Dermis blood vessel endothelial cell (primary cell): ENCODE measurements at regions not wholly inside any gene's neighbourhood (a gene's known extent, or its start where the extent isn't known, plus 50 kb on each side); places are given as distances from the start of the nearest gene placed in this dataset.
"Not testable (repeated sequence)": the region's sequence is repeated elsewhere in the genome, so short reads cannot be mapped to it uniquely, and the experiment has no call there.

Experiments
- DNase-seq: peaks from one replicate; pipeline ENCODE4 v3.0.0; 2010

DNA sequence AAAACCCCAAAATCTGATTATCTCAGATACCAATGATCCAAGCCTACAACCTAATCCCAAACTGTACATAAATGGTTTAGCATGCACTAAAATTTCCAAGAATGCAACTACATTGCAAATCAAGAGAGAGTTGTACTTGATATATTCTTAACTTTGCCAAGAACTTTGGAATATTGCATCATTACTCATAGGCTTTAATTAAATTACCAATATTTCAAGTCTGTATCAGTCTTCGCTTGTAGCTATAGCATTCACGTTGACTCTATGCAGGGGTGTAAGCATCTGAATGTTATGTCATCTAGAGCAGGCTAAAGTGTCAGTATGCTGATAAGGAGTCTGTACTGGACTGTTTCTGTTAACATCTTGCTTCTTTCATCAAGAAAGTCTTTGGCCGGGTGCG is 56.3 kb downstream of the FOXI3 start:
- DNase-seq, result no peak

- DNase-seq, result no peak
Measured at GRCh38 chr2:88377641-88377991, 74.9 kb downstream of the FOXI3 start.

DNA sequence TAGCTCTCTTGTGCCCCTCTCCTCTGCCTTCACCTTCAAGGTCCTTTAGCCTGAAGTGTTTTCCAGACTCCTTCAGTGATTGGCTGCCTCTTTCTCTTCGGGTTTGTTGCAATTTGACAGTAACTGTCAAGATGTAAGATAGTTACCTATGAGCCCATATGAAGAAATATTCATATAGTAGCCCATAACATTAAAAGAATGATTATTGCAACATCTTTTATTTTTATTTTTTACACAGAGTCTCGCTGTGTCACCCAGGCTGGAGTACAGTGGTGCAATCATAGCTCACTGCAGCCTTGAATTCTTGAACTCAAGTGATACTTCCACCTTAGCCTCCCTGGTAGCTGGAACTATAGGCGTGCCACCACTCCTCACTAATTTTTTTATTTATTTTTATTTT is 80.5 kb downstream of the FOXI3 start:
- no peak for DNase-seq

GRCh38 chr2:88365408-88365807 is 87.1 kb downstream of the FOXI3 start:
- DNase-seq, result not testable (repeated sequence)

DNA sequence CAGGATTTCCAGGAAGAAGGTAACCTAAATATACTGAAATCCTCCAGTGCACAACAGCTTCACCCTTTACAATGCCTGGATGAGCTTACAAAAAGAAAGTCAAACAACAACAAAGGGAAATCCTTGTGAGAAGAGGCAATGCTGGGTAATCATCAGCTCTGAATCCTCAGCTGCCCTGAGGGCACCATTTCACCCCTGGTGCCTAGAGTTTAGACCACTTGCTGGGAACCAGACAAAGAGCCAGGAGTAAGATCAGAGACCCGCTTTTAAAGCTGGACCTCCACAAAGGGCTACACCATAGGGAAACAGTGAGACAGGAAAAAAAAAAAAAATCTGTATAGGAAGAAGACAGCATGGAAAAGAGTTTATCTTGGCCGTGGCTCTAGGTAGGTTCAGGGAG is 97.0 kb downstream of the FOXI3 start:
- DNase-seq, result no peak

DNA sequence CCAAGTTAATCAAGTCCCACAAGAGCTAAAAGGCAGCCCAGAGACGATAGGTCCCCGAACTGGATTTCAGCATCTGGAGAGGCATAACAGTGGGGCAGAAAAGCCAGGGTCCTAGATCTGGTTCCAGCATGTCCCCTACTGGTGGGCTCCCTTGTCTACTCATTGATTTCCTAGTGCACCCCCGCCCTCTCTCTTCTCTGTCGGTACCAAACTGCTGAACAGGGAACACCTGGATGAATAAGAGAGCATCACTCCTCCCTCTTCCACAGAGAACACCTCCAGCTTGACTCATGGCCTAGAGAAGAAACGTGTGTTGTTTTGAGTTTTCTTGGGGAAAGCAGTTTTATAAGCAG is 101.3 kb downstream of the FOXI3 start:
- DNase-seq, result no peak

DNA sequence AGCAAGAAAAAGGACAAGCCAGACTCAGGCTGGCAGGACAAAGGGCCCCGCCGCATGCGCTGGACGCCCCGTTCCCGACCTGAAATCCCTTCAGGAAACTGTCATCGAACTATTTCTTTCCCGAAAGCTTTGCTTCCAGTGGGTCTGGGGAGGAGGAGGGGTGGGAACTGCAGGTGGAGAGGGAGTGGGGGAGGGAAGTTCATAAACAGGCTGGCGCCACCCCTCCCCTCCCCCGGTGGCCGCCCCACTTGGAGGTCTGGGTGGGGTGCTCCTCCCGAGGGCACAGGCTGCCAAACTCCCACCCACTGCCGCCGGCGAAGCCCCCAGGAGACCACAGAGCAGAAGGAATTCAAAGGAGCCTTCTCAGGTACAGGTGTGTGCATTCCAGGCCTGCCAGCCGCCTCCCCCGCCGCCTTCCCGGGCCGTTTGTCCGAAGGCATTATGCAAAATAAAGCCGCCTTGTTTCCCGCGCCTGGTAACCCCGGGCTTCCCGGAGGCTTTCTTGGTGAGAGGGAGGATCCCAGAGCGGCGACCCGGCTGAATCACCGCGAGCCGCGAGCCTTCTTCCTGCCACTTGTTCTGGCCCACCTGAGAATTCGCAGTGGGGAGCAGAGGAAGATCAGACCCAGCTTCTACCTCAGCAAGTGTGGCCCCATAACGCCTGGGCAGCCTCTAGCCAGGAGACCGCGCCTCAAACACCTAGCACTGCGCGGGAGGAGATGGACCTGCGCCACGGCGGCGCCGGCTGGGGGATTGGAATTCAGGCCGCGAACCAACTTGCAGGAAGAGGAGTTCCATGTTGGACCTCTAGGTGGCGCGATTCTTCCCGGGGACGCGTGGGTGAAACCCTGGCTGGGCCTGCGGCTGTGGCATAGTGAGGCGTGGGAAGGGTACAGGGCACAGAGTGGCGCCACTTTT is 101.9 kb downstream of the FOXI3 start:
- DNase-seq, result peak; percentile 64

DNA sequence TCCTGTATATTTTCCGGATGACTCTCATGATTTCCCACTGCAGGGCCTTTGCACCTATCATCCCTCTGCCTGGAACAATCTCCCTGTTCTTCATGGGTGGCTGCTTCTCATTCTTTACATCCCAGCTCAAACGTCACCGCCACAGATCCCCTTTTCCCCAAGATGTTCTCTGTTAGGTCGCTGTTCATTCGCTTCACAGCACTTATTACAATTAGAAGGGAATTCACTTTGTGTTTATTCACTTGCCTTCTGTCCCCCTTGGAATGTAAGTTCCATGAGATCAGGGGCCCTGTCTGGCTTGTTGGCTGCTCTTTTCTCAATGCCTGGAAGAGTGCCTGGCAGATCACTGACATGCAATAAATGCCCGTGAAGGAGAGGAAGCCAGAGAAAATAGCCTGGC is 106.7 kb downstream of the FOXI3 start:
- no peak for DNase-seq

- no peak for DNase-seq
Measured at GRCh38 chr2:88342749-88343148, 109.7 kb downstream of the FOXI3 start.

DNA sequence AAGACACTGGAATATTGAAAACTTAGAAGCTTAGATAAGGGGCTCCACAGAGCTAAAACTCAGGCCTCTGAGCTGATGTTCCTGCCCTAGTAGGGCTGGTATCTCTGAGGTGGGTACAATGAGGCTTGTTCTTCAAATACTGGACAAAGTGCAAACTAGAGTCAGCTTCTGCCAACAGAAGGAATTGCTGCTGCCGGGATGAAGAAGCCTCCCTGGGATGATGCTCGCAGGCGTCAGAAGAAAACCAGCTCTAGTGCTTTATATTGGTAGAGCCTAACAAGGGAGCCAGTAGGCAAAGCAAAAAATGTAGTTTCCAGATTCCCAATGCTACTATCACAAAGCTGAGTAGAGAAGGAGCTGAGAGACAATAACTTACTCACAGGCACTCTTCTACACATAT is 118.1 kb downstream of the FOXI3 start:
- no peak for DNase-seq

- no peak for DNase-seq
Measured at GRCh38 chr2:88331239-88331638, 121.3 kb downstream of the FOXI3 start.

DNA sequence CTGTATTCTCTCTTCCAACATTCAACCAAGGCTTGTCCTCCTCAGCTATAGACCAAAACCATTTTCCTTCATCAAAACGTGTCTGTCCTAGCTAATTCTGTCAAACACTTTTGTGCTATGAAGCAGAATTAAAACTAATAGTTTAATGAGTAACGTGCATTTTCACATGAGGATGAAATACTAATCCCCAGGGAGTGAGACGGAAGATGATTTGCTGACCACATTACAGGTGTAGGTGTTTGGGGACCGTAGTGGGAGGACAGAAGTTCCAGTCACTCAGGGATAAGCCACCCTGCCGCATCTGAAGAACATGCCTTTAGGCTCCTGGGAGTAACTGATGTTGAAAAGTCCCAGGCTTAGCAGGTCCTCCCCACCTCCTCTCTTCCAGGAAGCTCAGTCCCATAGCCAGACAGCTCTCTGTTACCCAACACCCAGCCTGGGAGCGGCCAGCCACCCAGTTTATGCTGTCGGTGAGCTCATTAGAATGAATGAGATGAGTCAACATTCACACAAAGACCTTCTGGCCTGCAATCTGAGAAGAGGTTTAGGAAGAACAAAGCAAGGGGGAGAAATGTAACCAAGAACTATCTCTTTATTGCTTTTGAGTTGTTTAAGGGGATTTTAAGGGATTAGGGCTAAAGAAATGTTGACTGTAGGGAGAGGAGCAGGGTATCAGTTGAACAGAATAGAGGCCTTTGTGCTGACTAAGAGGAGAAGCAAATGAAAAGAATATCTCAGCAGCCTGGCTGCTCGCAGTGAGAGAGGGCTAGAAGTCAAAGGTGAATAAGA is 122.5 kb downstream of the FOXI3 start:
- no peak for DNase-seq

DNA sequence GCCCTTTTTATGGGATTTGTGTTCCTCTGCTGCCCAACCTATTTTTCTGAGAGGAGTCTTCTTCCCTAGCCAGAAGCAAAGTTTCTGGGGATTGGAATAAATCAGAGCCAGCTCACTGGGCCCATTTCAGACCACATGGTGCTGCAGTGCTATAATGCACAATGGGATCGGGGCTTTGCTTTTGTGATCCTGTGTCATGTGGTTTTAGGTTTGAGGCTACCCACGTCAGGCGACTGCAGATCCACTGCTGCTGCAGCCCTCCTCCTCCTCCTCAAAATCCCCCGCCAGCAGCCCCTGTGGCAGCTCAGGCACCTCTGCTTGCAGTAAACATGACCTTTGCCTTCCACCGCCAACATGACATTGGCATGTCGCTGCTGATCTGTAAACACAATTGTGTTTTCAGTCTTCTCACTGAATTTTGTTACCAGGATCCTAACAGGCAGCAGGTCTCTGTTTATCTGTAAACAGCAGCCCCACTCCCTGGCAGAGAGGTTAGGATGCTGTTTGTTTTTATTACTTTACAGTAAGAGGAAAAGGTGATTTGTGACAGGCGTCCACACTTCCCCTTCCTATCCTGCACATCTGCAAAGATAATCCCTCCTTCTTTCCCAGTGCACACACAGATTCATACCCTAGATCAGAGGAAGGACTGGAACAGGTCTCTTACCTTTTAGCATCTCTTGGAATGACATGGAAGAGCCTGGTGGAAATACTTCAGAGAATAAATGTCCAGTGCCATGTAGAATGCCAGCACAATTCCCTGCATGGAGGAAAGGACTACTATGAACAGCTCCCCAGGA is 130.8 kb downstream of the FOXI3 start:
- no peak for DNase-seq

- DNase-seq, result no peak
Measured at GRCh38 chr2:88320076-88320773, 132.3 kb downstream of the FOXI3 start.

- no peak for DNase-seq
Measured at GRCh38 chr2:88318956-88319330, 133.6 kb downstream of the FOXI3 start.

DNA sequence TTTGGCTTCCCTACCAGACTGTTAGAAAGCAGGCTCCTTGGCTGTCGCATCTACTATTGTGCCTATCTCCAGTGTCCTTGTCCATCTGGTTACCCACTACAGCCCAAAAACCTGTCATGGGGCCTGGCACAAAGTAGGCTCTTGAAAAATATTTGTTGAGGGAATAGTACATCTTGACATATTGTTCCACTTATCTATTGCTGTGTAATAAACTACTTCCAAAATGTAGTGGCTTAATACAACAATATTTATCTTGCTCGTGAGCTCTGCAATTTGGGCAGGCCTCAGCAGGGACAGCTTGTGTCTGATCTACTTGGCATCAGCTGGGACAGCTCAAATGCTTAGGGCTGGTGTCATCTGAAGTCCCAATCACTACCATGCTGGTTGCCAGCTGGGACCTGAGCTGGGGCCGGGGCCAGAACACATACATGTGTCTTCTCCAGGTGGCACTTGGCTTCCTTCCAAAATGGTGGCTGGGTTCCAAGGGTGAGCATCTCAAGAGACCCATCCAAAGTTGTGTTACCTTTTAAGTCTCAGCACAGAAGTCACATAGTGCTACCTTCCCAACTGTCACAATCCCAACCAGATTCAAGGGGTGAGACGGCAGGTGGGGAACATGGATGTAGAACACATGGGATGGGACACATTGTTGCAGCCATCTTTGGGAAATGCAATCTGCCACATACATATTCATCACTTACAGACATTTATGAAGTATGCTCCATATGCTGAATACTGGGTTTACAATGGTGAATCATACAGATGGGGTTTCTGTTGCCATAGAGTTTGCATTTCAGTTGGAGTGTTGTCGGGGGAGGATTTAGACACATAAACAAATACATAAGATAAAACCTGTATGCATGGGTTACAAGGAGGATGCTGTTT is 134.2 kb downstream of the FOXI3 start:
- DNase-seq, result no peak

DNA sequence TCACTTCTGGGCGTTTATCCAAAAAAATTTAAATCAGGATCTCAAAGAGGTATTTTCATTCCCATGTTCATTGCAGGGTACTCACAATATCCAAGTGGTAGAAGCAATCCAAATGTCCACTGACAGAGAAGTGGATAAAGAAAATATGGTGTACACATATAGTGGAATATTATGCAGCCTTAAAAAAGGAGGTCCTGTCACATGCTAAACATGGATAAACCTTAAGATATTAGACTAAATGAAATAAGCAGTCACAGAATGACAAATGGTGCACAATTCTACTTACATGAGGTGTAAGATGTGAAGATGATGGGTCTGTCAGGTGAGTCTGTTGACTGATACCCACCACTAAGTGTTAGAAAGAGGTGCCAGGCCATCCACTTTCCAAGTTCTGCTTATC is 140.6 kb downstream of the THNSL2 start:
- DNase-seq, result no peak

GRCh38 chr2:88307817-88308216 is 137.7 kb downstream of the THNSL2 start:
- DNase-seq, result peak; percentile 28

DNA sequence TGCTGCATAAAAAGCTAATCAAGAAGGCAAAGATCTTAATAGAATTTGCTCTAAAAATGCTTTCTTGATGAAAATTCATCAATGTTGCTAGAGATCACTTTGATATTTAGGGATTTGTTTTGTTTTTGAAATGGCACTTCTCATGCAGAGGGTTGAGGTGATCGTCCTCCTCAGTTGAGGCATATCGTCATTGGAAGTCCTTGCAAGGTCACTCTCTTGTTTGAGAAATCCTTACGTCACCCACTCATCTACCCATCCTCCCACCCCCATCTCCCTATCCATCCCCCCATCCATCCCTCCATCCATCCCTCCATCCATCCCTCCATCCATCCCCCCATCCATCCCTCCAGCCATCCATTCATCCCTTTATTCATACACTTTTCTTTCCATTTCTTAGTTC is 133.7 kb downstream of the THNSL2 start:
- no peak for DNase-seq

DNA sequence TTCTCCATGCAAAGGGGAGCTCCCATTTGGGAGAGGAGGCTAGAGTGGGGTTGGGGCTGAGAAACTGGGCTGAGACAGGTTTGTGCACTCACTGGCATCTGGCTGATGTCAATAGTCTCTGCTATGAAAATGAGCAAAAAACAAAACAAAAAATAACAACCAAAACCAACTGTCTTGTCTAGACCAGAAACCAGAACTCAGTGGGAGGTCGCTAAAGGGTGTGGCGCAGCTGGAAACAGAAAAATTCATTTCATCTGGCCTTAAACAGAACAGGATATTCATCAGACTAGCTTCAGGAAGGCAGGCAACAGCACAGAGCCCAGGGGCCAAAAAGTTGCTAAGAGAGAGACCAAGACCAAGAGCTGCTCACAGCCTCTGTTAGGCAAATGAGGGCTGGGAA is 126.1 kb downstream of the THNSL2 start:
- DNase-seq, result no peak

DNA sequence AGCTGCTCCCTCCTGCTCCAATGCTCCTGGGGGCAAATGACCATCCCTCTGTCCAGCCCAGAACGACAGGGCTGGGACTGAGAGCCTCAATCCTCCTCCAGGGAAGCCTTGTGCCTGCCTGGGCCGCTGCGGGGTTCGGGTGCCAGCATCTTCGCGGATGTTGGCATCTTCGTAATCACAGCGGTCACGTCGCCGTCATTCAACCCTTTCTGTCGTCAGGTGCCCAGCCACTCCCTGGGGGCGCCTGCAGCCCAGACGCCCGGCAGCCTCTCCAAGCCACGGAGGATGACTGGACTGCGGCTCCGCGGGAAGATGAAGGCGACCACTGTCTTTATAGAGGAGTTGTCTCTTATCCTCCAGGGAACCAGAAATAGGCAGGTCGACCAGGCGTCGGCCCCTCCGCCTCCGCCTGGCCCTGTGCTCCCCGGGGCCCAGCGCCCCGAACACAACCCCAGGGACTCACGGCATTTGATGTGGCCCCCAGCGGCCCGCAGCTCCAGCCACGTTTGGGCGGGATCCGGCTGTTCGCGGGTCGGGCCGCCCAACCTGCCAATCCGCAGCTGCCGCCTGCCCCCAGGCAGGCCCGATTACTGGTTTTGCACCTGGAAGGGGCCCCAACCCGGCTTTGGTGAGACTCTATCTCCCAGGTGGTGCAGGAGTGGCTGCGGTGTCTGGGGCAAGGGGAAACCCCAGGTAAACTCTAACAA is 113.9 kb downstream of the THNSL2 start:
- DNase-seq, result no peak
